Astrocyte (in vitro differentiated cells and primary cell): ENCODE measurements at regions not wholly inside any gene's neighbourhood (a gene's known extent, or its start where the extent isn't known, plus 50 kb on each side); places are given as distances from the start of the nearest gene placed in this dataset.

ENCODE experiments used
- CTCF ChIP-seq: IDR thresholded peaks from 2 replicates; pipeline ENCODE4 v1.5.1; 2011; ENCODE audit warnings: low read depth, mild to moderate bottlenecking, inconsistent platforms, low read length, moderate library complexity; ENCODE audit not compliant: insufficient read depth
- EZH2 ChIP-seq: IDR thresholded peaks from 2 replicates; pipeline ENCODE4 v1.6.1; 2012; ENCODE audit warnings: mild to moderate bottlenecking, low read length, inconsistent platforms; ENCODE audit not compliant: insufficient read depth

GRCh38 chr2:3108710-3109702 is 268.6 kb downstream of the EIPR1 start:
- no peak for TF ChIP-seq EZH2
- TF ChIP-seq CTCF = no peak
